Activated naive CD4-positive, alpha-beta T cell treated with anti-CD3 and anti-CD28 coated beads, Interleukin-2, amount 10 ng/mL, durations not matched to agents 7 days and 5 days (primary cell): ENCODE measurements at regions not wholly inside any gene's neighbourhood (a gene's known extent, or its start where the extent isn't known, plus 50 kb on each side); places are given as distances from the start of the nearest gene placed in this dataset.
"Not testable (repeated sequence)": the region's sequence is repeated elsewhere in the genome, so short reads cannot be mapped to it uniquely, and the experiment has no call there.

Experiments used
- CTCF ChIA-PET: fragments of 350-600 bp; sonication (Branson Sonifier 250); formaldehyde crosslinking; loops from one replicate; lab custom pipeline; 2021; ENCODE audit warnings: antibody characterized with exemption; lab: Charles Lee
- DNase-seq: peaks from one replicate; pipeline ENCODE4 v3.0.0-alpha.2; 2020
- H3K27ac Mint-ChIP-seq: one replicate; pipeline ENCODE4 v1.8.0; 2021; ENCODE audit warnings: mild to moderate bottlenecking, moderate library complexity, mixed read lengths
- H3K27me3 Mint-ChIP-seq: one replicate; pipeline ENCODE4 v1.8.0; 2021; ENCODE audit warnings: mild to moderate bottlenecking, mixed read lengths
- H3K36me3 Mint-ChIP-seq: one replicate; pipeline ENCODE4 v1.8.0; 2021; ENCODE audit warnings: mixed read lengths
- H3K4me1 Mint-ChIP-seq: one replicate; pipeline ENCODE4 v1.8.0; 2021; ENCODE audit warnings: mixed read lengths
- H3K4me3 Mint-ChIP-seq: one replicate; pipeline ENCODE4 v1.8.0; 2021; ENCODE audit warnings: mild to moderate bottlenecking, moderate library complexity, mixed read lengths
- H3K9me3 Mint-ChIP-seq: one replicate; pipeline ENCODE4 v1.8.0; 2021; ENCODE audit warnings: mixed read lengths

GRCh38 chr4:87921626-87922479 is 53.7 kb upstream of the SPP1 start:
- H3K36me3 Mint-ChIP-seq, H3K27me3 Mint-ChIP-seq, H3K9me3 Mint-ChIP-seq, H3K4me3 Mint-ChIP-seq, DNase-seq, CTCF ChIA-PET, H3K4me1 Mint-ChIP-seq, H3K27ac Mint-ChIP-seq: not testable (repeated sequence)

- H3K4me3 Mint-ChIP-seq, H3K27ac Mint-ChIP-seq, DNase-seq, H3K27me3 Mint-ChIP-seq, CTCF ChIA-PET, H3K9me3 Mint-ChIP-seq, H3K4me1 Mint-ChIP-seq, H3K36me3 Mint-ChIP-seq: not testable (repeated sequence)
Observed at GRCh38 chr4:87924146-87924545, 51.4 kb upstream of the SPP1 start.
